Retinal pigment epithelial cell (primary cell): ENCODE measurements at regions not wholly inside any gene's neighbourhood (a gene's known extent, or its start where the extent isn't known, plus 50 kb on each side); places are given as distances from the start of the nearest gene placed in this dataset.

ENCODE experiments used
- DNase-seq: peaks from one replicate; pipeline ENCODE4 v3.0.0-alpha.2; 2010; ENCODE audit warnings: low read depth
- H3K4me3 ChIP-seq: 2 replicates; pipeline ENCODE4 v1.5.1; 2011; ENCODE audit warnings: mild to moderate bottlenecking, low read length, control low read depth, moderate library complexity
- CTCF ChIP-seq: conservative IDR thresholded peaks from 2 replicates; pipeline ENCODE4 v1.5.1; 2011; ENCODE audit warnings: low read depth, low read length, control low read depth, inconsistent platforms

GRCh38 chr16:73663720-73664119, 615.8 kb upstream of the ZFHX3 start:
- H3K4me3 ChIP-seq = no peak overlapping the region
- TF ChIP-seq CTCF = no peak
- no peak for DNase-seq

DNA sequence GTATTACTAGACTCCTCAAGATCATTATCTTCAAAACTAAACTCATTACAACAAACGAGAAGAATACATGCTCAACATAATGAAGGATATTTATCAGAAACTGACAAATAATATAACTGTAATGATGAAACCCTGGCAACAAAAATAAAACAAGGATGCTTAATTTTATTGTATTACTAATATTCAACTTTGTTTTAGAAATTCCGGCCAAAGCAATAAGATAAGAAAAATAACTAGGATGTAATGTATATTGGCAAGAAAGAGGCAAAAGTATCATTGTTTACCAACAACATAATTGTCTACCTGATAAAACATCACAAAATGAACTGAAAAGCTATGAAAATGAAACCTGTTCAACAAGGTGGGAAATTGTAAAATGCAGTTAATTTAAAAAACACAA, 588.3 kb upstream of the ZFHX3 start:
- DNase-seq = no peak
- no peak for TF ChIP-seq CTCF

DNA sequence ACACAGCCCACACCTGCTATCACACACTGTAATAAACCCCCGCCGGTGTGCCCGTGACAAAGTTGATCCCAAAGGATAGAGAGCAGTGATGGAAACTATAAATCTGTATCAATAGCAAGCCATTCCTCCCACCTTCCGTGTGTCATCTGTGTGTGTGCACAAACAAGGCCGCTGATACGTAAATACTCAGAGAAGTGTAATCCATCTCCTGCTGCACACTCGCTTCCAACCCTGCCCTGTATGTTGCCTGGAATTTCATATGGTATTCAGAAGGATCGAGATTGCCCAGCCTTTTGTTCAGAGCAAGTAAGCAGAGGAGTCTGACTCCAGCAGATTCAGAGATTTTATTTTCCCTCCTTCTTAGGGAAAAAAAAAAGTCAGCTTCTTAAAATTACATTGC, 581.1 kb upstream of the ZFHX3 start:
- no peak overlapping the region for H3K4me3 ChIP-seq
- no peak for DNase-seq
- no peak for TF ChIP-seq CTCF

More for the DNA sequence above, 588.3 kb upstream of the ZFHX3 start:
- H3K4me3 ChIP-seq = no peak overlapping the region

DNA sequence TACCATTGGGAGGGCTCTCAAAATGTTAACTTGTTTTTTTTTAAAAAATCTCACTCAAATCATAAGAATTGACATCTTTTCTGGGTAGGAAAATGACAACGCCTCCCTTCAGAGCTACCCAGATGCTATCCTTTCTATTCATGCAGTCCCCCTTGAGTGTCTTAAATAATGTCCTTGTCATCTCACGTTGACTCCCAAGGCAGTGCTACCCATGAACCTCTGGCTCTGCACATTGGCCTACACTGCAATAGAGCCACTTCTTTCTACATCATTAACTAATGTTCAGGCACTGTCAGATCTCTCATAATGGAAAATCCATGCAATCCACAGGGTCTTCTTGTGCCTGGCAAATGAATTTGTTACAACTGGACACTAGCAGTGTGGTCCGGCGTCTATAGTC, 569.8 kb upstream of the ZFHX3 start:
- DNase-seq = no peak
- no peak for TF ChIP-seq CTCF
- no peak overlapping the region for H3K4me3 ChIP-seq

DNA sequence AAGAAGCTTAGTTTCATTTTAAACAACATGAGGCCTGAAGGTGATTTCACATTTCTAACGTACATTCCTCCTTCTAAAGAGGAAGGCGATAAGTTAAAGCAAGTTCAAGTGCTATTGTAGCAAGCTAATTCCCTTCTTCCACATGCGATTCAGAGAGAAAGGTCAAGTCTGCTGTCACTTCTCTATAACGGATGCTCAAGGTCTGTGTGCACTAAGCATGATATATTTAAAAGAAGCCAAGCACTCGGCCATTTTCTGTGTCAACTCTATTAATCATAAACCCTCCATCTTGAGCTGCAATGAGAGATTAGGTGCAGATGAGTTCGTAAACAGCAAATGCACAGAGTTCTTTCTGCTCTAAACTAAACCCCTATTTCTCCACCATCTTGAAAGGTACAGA, 568.8 kb upstream of the ZFHX3 start:
- TF ChIP-seq CTCF = no peak
- DNase-seq = no peak
- H3K4me3 ChIP-seq = no peak overlapping the region

- no peak overlapping the region for H3K4me3 ChIP-seq
- no peak for TF ChIP-seq CTCF
- DNase-seq = no peak
Measured at GRCh38 chr16:73616166-73616753, 568.3 kb upstream of the ZFHX3 start.

GRCh38 chr16:73615071-73615940, 567.4 kb upstream of the ZFHX3 start:
- DNase-seq = no peak
- no peak overlapping the region for H3K4me3 ChIP-seq
- TF ChIP-seq CTCF = no peak
